AG10803 (cell line): ENCODE measurements at regions not wholly inside any gene's neighbourhood (a gene's known extent, or its start where the extent isn't known, plus 50 kb on each side); places are given as distances from the start of the nearest gene placed in this dataset.

Source experiments
- DNase-seq: peaks from one replicate; pipeline ENCODE4 v3.0.0; 2010; ENCODE audit warnings: low read depth
- H3K4me3 ChIP-seq: 2 replicates; pipeline ENCODE4 v1.5.1; 2011; ENCODE audit warnings: mild to moderate bottlenecking, low read length, control low read depth
- CTCF ChIP-seq: conservative IDR thresholded peaks from 2 replicates; pipeline ENCODE4 v1.5.1; 2011; ENCODE audit warnings: mild to moderate bottlenecking, low read length, control low read depth, inconsistent platforms

- no peak for TF ChIP-seq CTCF
- no peak overlapping the region for H3K4me3 ChIP-seq
- no peak for DNase-seq
Observed at GRCh38 chr5:38645508-38645907, 89.1 kb upstream of the LIFR start.

GRCh38 chr5:38648703-38649291, 92.4 kb upstream of the LIFR start:
- no peak for TF ChIP-seq CTCF
- DNase-seq = no peak
- no peak overlapping the region for H3K4me3 ChIP-seq

GRCh38 chr5:38650540-38650939, 94.1 kb upstream of the LIFR start:
- TF ChIP-seq CTCF = no peak
- DNase-seq = no peak
- H3K4me3 ChIP-seq = no peak overlapping the region

GRCh38 chr5:38650946-38651345, 94.5 kb upstream of the LIFR start:
- no peak overlapping the region for H3K4me3 ChIP-seq
- no peak for DNase-seq
- TF ChIP-seq CTCF = no peak

GRCh38 chr5:38651806-38652205, 95.4 kb upstream of the LIFR start:
- DNase-seq = peak; percentile 19
- no peak overlapping the region for H3K4me3 ChIP-seq
- no peak for TF ChIP-seq CTCF

GRCh38 chr5:38653389-38653788, 96.9 kb upstream of the LIFR start:
- no peak for TF ChIP-seq CTCF
- no peak overlapping the region for H3K4me3 ChIP-seq
- DNase-seq = no peak

GRCh38 chr5:38655691-38656090, 99.2 kb upstream of the LIFR start:
- no peak for TF ChIP-seq CTCF
- no peak overlapping the region for H3K4me3 ChIP-seq
- DNase-seq = no peak
